ENCODE measurements at regions not wholly inside any gene's neighbourhood (a gene's known extent, or its start where the extent isn't known, plus 50 kb on each side); places are given as distances from the start of the nearest gene placed in this dataset.

DNA sequence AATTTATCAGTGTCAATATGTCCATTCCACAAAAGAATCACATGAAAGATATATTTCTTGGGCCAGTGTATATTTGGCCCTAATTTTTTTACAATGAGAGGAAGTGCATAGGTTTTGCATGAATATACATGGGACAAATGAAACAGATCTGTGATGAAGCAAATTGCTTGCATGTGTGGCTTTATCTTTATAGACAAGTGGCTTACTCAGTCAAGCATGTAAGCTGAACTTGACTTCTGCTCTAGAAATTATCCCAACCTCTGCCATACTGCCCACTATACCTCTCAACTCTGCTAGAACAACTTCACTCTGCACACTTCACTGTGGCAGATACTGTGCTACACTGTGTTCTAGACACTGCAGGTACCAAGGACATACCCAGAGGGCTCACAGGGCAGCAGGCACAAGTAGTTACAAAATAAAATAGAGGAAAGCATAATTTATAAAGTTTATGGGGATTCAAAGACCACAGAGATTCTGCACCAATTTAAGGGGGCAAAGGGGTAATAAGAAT lies 349.2 kb upstream of the HSF2 start:
- no peaks in the 10 kb centered on the region for H3K9me3 ChIP-seq
- H3K36me3 ChIP-seq, result no peaks in the 10 kb centered on the region
- DNase-seq, result no peak
- H3K4me3 ChIP-seq, result no peak overlapping the region
- TF ChIP-seq, protein P1, sequence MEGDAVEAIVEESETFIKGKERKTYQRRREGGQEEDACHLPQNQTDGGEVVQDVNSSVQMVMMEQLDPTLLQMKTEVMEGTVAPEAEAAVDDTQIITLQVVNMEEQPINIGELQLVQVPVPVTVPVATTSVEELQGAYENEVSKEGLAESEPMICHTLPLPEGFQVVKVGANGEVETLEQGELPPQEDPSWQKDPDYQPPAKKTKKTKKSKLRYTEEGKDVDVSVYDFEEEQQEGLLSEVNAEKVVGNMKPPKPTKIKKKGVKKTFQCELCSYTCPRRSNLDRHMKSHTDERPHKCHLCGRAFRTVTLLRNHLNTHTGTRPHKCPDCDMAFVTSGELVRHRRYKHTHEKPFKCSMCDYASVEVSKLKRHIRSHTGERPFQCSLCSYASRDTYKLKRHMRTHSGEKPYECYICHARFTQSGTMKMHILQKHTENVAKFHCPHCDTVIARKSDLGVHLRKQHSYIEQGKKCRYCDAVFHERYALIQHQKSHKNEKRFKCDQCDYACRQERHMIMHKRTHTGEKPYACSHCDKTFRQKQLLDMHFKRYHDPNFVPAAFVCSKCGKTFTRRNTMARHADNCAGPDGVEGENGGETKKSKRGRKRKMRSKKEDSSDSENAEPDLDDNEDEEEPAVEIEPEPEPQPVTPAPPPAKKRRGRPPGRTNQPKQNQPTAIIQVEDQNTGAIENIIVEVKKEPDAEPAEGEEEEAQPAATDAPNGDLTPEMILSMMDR (IDR thresholded peaks at IDR 0.05), result no peak
- ATAC-seq, result no peak
- H3K27me3 ChIP-seq, result no peaks in the 10 kb centered on the region
- intact Hi-C loops (cut with DNase I), result no loop called here
- H3K27ac ChIP-seq, result no peak overlapping the region
- no peaks in the 10 kb centered on the region for H3K4me1 ChIP-seq

DNA sequence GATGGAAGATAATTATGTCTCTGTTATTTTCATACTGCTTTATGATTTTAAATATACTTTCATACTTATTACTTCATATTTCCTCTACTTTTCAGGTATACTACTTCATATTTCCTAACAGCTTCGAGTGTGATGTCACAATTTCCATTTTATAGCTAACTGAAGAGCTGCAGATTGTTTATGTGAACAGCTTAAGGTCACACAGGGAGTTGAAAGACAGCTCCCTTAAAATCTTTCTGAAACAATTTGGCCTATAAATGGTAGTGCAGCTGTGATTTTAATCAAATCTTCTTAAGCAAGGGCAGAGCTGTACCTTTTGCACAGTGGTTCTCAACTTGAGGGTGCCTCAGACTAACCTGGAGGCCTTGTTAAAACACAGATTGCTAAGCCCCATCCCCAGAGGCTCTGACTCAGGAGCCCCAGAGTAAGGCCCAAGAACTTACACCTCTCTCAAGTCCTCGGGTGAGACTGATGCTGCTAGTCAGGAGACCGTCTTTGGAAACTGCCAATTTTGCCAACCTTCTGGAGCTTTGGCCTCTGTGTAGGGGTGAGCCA lies 347.0 kb upstream of the HSF2 start:
- TF ChIP-seq, protein P1 (IDR thresholded peaks at IDR 0.05), result no peak
- intact Hi-C loops (cut with DNase I), result no loop called here
- ATAC-seq (no peak), DNase-seq (no peak)
- no peaks in the 10 kb centered on the region for H3K9me3 ChIP-seq
- no peak overlapping the region for H3K4me3 ChIP-seq
- no peaks in the 10 kb centered on the region for H3K4me1 ChIP-seq
- H3K27ac ChIP-seq, result no peak overlapping the region
- H3K36me3 ChIP-seq, result no peaks in the 10 kb centered on the region
- no peaks in the 10 kb centered on the region for H3K27me3 ChIP-seq

DNA sequence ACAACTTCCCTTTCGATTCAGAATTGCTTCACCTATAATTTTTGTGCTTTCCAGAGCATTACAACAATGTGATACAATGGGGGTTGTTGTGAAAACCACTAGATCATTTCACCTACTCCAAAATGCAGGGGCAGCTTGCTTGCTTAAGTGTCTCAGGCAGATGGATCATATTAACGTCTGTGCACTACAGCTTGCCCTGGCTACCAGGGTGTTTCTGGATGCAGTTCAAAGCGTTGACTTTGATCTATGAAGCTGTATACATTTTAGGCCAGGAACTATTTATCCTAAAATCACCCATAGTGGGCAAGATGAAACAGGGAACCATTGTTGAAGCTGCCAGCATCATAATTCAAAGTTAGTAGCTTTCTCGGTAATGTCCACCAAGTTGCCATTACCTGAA lies 339.5 kb upstream of the HSF2 start:
- Histone ChIP-seq H3K27me3 (no peaks in the 10 kb centered on the region), H3K27ac (no peak overlapping the region), H3K4me1 (no peaks in the 10 kb centered on the region), H3K36me3 (no peaks in the 10 kb centered on the region), H3K9me3 (no peaks in the 10 kb centered on the region), H3K4me3 (no peak overlapping the region)
- TF ChIP-seq, protein P1 (IDR thresholded peaks at IDR 0.05), result no peak
- no peak for ATAC-seq
- intact Hi-C loops (cut with DNase I), result no loop called here
- DNase-seq, result no peak

DNA sequence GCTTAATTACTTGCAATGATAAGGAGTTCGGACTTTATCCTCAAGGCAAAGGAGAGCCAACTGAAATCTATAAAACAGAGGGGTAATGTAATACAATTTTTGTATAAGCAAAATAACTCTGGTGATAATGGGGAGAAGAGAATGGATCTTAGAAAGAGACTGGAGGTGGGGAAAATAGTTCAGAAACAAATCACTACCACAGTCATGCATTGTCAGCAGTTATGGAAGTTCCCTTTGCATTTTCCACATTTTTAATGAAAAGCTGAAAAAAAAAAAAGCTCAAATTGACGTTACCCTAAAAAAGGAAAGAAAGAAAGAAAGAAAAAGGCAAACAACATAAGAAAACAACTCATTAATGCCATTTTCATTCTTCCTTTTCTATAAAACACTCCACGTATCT lies 337.6 kb upstream of the HSF2 start:
- ATAC-seq, result no peak
- DNase-seq, result no peak
- Histone ChIP-seq H3K4me3 (no peak overlapping the region), H3K27me3 (no peaks in the 10 kb centered on the region), H3K9me3 (no peaks in the 10 kb centered on the region), H3K4me1 (no peaks in the 10 kb centered on the region), H3K36me3 (no peaks in the 10 kb centered on the region), H3K27ac (no peak overlapping the region)
- TF ChIP-seq, protein P1 (IDR thresholded peaks at IDR 0.05), result no peak
- intact Hi-C loops (cut with DNase I), result no loop called here

DNA sequence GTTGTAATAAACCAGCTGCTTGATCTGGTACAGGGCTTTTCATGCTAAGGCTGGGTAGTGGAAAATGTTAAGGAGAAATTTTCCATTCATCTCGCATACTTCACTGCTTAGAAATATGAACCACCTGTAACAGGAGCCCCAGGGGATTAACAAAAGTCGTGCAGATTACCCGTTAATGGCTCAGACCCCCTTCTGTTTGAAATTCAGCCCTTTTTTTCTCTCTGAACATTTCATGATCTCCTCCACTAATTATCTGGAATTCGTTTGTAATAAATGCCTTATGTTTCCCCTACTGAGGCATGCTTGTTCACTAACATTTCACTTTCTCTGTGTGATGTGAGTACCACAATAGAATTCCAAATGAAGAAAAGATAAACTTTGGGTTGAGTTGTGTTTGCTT lies 336.4 kb upstream of the HSF2 start:
- Histone ChIP-seq H3K9me3 (no peaks in the 10 kb centered on the region), H3K4me3 (no peak overlapping the region), H3K27me3 (no peaks in the 10 kb centered on the region), H3K36me3 (no peaks in the 10 kb centered on the region), H3K27ac (no peak overlapping the region), H3K4me1 (no peaks in the 10 kb centered on the region)
- TF ChIP-seq, protein P1 (IDR thresholded peaks at IDR 0.05), result no peak
- no peak for DNase-seq
- ATAC-seq, result no peak
- intact Hi-C loops (cut with DNase I), result no loop called here

Data from left lung (tissue), 4 donors.